Psoas muscle (tissue), 7 donors: ENCODE measurements at regions not wholly inside any gene's neighbourhood (a gene's known extent, or its start where the extent isn't known, plus 50 kb on each side); places are given as distances from the start of the nearest gene placed in this dataset.

ENCODE experiments used
- ATAC-seq, 4 donors: fragments of 200-7000 bp; cut with Tn5 transposase; one replicate each; pipeline ENCODE4 v1.9.1; 2020; ENCODE audit warnings: moderate library complexity in 3 of 4, mild to moderate bottlenecking in 2 of 4
- DNase-seq, 2 donors: peaks; one replicate each; pipeline ENCODE4 v3.0.0-alpha.2; 2020
- H3K27ac ChIP-seq: fragments of 200-600 bp; one replicate; pipeline ENCODE4 v1.8.0; 2022
- H3K27me3 ChIP-seq, 3 donors: fragments of 200-600 bp in 1 of 3; one replicate each; pipeline versions ENCODE4 v1.6.1 to v1.8.0; 2013 to 2022; ENCODE audit warnings: low read length in 2 of 3, mild to moderate bottlenecking in 2 of 3, moderate library complexity in 1 of 3; ENCODE audit not compliant: insufficient read depth in 3 of 3
- H3K36me3 ChIP-seq, 2 donors: fragments of 200-600 bp in 1 of 2; one replicate each; pipeline versions ENCODE4 v1.6.1 to v1.8.0; 2013 to 2022; ENCODE audit warnings: low read depth in 1 of 2, mild to moderate bottlenecking in 1 of 2, moderate library complexity in 1 of 2; ENCODE audit not compliant: insufficient read depth in 1 of 2
- H3K4me1 ChIP-seq: fragments of 200-600 bp; one replicate; pipeline ENCODE4 v1.8.0; 2022
- H3K4me3 ChIP-seq: fragments of 200-600 bp; one replicate; pipeline ENCODE4 v1.8.0; 2022; ENCODE audit warnings: mild to moderate bottlenecking
- H3K9me3 ChIP-seq: fragments of 200-600 bp; one replicate; pipeline ENCODE4 v1.8.0; 2022
- WGBS, 3 donors: extraction: QIAGEN DNeasy Blood & Tissue Kit; methylation state at CpG; one replicate each; pipeline versions ENCODE4 v1.1.6 to v1.1.7; 2013; 5-methylcytosine and 5-hydroxymethylcytosine counted together
- intact Hi-C, 2 donors: fragments of 100-400 bp; cut with DNase I; formaldehyde crosslinking; loops; one replicate each; pipeline versions ENCODE4 v1.11.0 to v1.14.2; 2022
- TF ChIP-seq, protein P1 (sequence below): fragments of 200-600 bp; IDR thresholded peaks from one replicate; pipeline ENCODE4 v1.8.0; 2022; ENCODE audit warnings: antibody characterized with exemption
- donor health status: healthy with polysubstance abuse.
- donor health status: DM: no; HTN: no; CAD: no; lungs with moderate emphysema.
- donor health status: Bipolar disorder and iron deficiency.
- donor health status: healthy.
- donor health status: DM: yes; HTN: yes; CAD: no.
- donor health status: DM: no; HTN: no; CAD: no.
- donor health status: DM: yes; HTN: yes; CAD: no.

- DNase-seq, result no peak
- Histone ChIP-seq H3K36me3 (no peaks in the 10 kb centered on the region), H3K27ac (no peak overlapping the region), H3K27me3 (peaks cover 0 to 2% (median 0%) of the 10 kb centered on the region in 3 donors), H3K9me3 (no peaks in the 10 kb centered on the region), H3K4me3 (no peak overlapping the region), H3K4me1 (no peaks in the 10 kb centered on the region)
- WGBS, 3 donors, result 52 to 58% (median 55%) methylated on average over 3 of the region's 3 CpGs
- intact Hi-C loops, result no loop called here
- TF ChIP-seq, protein P1, sequence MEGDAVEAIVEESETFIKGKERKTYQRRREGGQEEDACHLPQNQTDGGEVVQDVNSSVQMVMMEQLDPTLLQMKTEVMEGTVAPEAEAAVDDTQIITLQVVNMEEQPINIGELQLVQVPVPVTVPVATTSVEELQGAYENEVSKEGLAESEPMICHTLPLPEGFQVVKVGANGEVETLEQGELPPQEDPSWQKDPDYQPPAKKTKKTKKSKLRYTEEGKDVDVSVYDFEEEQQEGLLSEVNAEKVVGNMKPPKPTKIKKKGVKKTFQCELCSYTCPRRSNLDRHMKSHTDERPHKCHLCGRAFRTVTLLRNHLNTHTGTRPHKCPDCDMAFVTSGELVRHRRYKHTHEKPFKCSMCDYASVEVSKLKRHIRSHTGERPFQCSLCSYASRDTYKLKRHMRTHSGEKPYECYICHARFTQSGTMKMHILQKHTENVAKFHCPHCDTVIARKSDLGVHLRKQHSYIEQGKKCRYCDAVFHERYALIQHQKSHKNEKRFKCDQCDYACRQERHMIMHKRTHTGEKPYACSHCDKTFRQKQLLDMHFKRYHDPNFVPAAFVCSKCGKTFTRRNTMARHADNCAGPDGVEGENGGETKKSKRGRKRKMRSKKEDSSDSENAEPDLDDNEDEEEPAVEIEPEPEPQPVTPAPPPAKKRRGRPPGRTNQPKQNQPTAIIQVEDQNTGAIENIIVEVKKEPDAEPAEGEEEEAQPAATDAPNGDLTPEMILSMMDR, result no peak
- no peak for ATAC-seq
These were observed 228.9 kb upstream of the SNX2 start for GRCh38 chr5:122545986-122546385.

- 78 to 85% (median 82%) methylated on average over 2 of the region's 2 CpGs for WGBS, 3 donors
- ATAC-seq, result no peak
- intact Hi-C loops, result no loop called here
- no peaks in the 10 kb centered on the region for H3K9me3 ChIP-seq
- no peaks in the 10 kb centered on the region for H3K4me1 ChIP-seq
- DNase-seq, result no peak
- no peak overlapping the region for H3K27ac ChIP-seq
- H3K27me3 ChIP-seq, result peaks cover 0 to 2% (median 0%) of the 10 kb centered on the region in 3 donors
- no peak overlapping the region for H3K4me3 ChIP-seq
- H3K36me3 ChIP-seq, result no peaks in the 10 kb centered on the region
- TF ChIP-seq, protein P1, result no peak
These were observed 227.7 kb upstream of the SNX2 start for GRCh38 chr5:122547219-122547618.

DNA sequence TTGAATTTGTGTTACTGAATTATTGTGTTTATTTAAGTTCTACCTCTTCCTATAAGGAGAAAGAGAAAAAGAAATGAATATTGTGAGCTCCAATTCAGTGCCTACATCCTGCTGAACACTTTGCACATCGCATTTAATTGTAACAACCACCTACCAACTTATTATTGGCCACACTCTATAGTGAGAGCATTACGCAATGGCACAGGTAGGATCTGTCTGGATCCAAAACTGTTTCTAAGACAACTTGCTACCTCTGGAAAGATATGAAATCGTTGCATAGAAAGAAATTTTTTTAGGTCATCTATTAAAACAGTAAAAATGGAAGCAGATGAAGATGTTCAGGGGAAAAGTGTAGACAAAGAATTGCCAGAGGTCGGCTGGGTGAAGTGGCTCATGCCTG is 227.2 kb upstream of the SNX2 start:
- DNase-seq, result no peak
- Histone ChIP-seq H3K27me3 (peaks cover 0 to 2% (median 0%) of the 10 kb centered on the region in 3 donors), H3K36me3 (no peaks in the 10 kb centered on the region), H3K9me3 (no peaks in the 10 kb centered on the region), H3K27ac (no peak overlapping the region), H3K4me1 (no peaks in the 10 kb centered on the region), H3K4me3 (no peak overlapping the region)
- no peak for ATAC-seq
- WGBS, 3 donors, result 83 to 86% (median 84%) methylated on average over 4 of the region's 4 CpGs
- intact Hi-C loops, result no loop called here
- TF ChIP-seq, protein P1, result no peak

- no peak for DNase-seq
- no peak for ATAC-seq
- H3K36me3 ChIP-seq, result no peaks in the 10 kb centered on the region
- no peaks in the 10 kb centered on the region for H3K9me3 ChIP-seq
- TF ChIP-seq, protein P1, result no peak
- H3K27ac ChIP-seq, result no peak overlapping the region
- no peaks in the 10 kb centered on the region for H3K27me3 ChIP-seq
- H3K4me1 ChIP-seq, result no peaks in the 10 kb centered on the region
- intact Hi-C loops, result no loop called here
- H3K4me3 ChIP-seq, result no peak overlapping the region
These were observed 215.2 kb upstream of the SNX2 start for GRCh38 chr5:122559676-122560075.

DNA sequence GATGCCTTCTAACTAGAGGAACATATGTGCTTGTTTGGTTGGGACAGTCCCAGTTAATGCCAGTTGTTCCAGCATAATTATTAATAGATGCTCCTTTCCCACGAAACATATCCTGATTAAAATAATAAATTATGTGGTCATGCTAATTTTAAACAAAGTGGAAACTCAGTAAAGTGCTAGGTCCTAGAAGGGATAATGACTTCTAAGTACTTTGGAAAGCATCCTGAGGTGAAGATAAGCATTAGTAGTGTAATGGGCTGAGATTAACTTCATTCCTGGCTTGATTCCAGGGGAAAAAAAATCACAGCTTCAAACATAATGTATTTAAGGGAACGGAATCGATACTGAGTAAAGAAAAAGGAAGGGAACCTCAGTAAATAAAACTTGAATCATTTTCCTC is 213.7 kb upstream of the SNX2 start:
- no peak overlapping the region for H3K4me3 ChIP-seq
- 23 to 29% (median 23%) methylated on average over 3 of the region's 3 CpGs for WGBS, 3 donors
- H3K9me3 ChIP-seq, result no peaks in the 10 kb centered on the region
- H3K36me3 ChIP-seq, result no peaks in the 10 kb centered on the region
- no peaks in the 10 kb centered on the region for H3K4me1 ChIP-seq
- intact Hi-C loops, result no loop called here
- H3K27me3 ChIP-seq, result no peaks in the 10 kb centered on the region
- ATAC-seq, result no peak
- no peak overlapping the region for H3K27ac ChIP-seq
- TF ChIP-seq, protein P1, result no peak
- DNase-seq, result no peak
